Neural progenitor cell (in vitro differentiated cells): ENCODE measurements at regions not wholly inside any gene's neighbourhood (a gene's known extent, or its start where the extent isn't known, plus 50 kb on each side); places are given as distances from the start of the nearest gene placed in this dataset.
"Not testable (repeated sequence)": the region's sequence is repeated elsewhere in the genome, so short reads cannot be mapped to it uniquely, and the experiment has no call there.

Source experiments
- DNase-seq: peaks from one replicate; pipeline ENCODE4 v3.0.0-alpha.2; 2016; ENCODE audit warnings: low spot score
- H2AFZ ChIP-seq: fragments of 200-600 bp; sonication (generic); replicated peaks from 2 replicates; pipeline ENCODE4 v1.6.1; 2016; ENCODE audit warnings: antibody characterized with exemption
- H3F3A ChIP-seq: fragments of 200-600 bp; sonication (generic); 2 replicates; pipeline ENCODE4 v1.6.1; 2016; ENCODE audit warnings: antibody characterized with exemption, low read depth
- H3K27ac ChIP-seq: fragments of 200-600 bp; sonication (generic); 2 replicates; pipeline ENCODE4 v1.5.1; 2016; ENCODE audit warnings: mild to moderate bottlenecking
- H3K27me3 ChIP-seq: fragments of 200-600 bp; sonication (generic); 2 replicates; pipeline ENCODE4 v1.6.1; 2016; ENCODE audit warnings: mild to moderate bottlenecking, moderate library complexity
- H3K36me3 ChIP-seq: fragments of 200-600 bp; sonication (generic); 2 replicates; pipeline ENCODE4 v1.5.1; 2016
- H3K4me1 ChIP-seq: fragments of 200-600 bp; sonication (generic); 2 replicates; pipeline ENCODE4 v1.6.1; 2016; ENCODE audit warnings: mixed run types
- H3K4me2 ChIP-seq: fragments of 200-600 bp; sonication (generic); 2 replicates; pipeline ENCODE4 v1.6.1; 2016
- H3K4me3 ChIP-seq: fragments of 200-600 bp; sonication (generic); 2 replicates; pipeline ENCODE4 v1.5.1; 2016
- H3K79me2 ChIP-seq: fragments of 200-600 bp; sonication (generic); 2 replicates; pipeline ENCODE4 v1.6.1; 2016; ENCODE audit warnings: low read depth
- H3K9ac ChIP-seq: fragments of 200-600 bp; sonication (generic); 2 replicates; pipeline ENCODE4 v1.6.1; 2016
- H3K9me3 ChIP-seq: fragments of 200-600 bp; sonication (generic); 2 replicates; pipeline ENCODE4 v1.5.1; 2016; ENCODE audit warnings: low read depth
- H4K20me1 ChIP-seq: fragments of 200-600 bp; sonication (generic); 2 replicates; pipeline ENCODE4 v1.6.1; 2016; ENCODE audit warnings: low read depth
- H3K27ac Mint-ChIP-seq: 3 replicates; pipeline ENCODE4 v1.8.0; 2021; ENCODE audit warnings: mixed read lengths
- H3K27me3 Mint-ChIP-seq: 2 replicates; pipeline ENCODE4 v1.8.0; 2022; ENCODE audit warnings: low read depth, mild to moderate bottlenecking, inconsistent platforms, moderate library complexity, mixed read lengths; ENCODE audit not compliant: insufficient read depth
- H3K36me3 Mint-ChIP-seq: 3 replicates; pipeline ENCODE4 v1.8.0; 2021; ENCODE audit warnings: mixed read lengths
- H3K4me1 Mint-ChIP-seq: 3 replicates; pipeline ENCODE4 v1.8.0; 2021; ENCODE audit warnings: mixed read lengths
- H3K4me3 Mint-ChIP-seq: 3 replicates; pipeline ENCODE4 v1.8.0; 2021; ENCODE audit warnings: mild to moderate bottlenecking, moderate library complexity, mixed read lengths
- H3K9me3 Mint-ChIP-seq: 3 replicates; pipeline ENCODE4 v1.8.0; 2020; ENCODE audit warnings: mixed read lengths
- CTCF ChIP-seq: fragments of 200-600 bp; sonication (generic); IDR thresholded peaks from 2 replicates; pipeline ENCODE4 v1.5.1; 2017; ENCODE audit warnings: antibody characterized with exemption, mild to moderate bottlenecking
- EZH2 ChIP-seq: fragments of 200-600 bp; sonication (generic); IDR thresholded peaks from 2 replicates; pipeline ENCODE4 v1.6.1; 2017; ENCODE audit warnings: antibody characterized with exemption, mild to moderate bottlenecking, moderate library complexity
- EZH2phosphoT487 ChIP-seq: fragments of 200-600 bp; sonication (generic); IDR thresholded peaks from 2 replicates; pipeline ENCODE4 v1.6.1; 2017; ENCODE audit warnings: antibody characterized with exemption

- no peak overlapping the region for H3K4me3 Mint-ChIP-seq
- H4K20me1 ChIP-seq, result no peaks in the 10 kb centered on the region
- H3K27ac ChIP-seq, result no peak overlapping the region
- H3K9me3 Mint-ChIP-seq, result peaks cover 6% of the 10 kb centered on the region
- H3K27me3 Mint-ChIP-seq, result no peaks in the 10 kb centered on the region
- H3F3A ChIP-seq, result no peaks in the 10 kb centered on the region
- H3K4me1 ChIP-seq, result no peaks in the 10 kb centered on the region
- no peak for DNase-seq
- H3K36me3 Mint-ChIP-seq, result no peaks in the 10 kb centered on the region
- no peaks in the 10 kb centered on the region for H3K36me3 ChIP-seq
- no peak overlapping the region for H3K27ac Mint-ChIP-seq
- H3K4me2 ChIP-seq, result no peak overlapping the region
- H3K4me3 ChIP-seq, result no peak overlapping the region
- H3K9me3 ChIP-seq, result no peaks in the 10 kb centered on the region
- no peak overlapping the region for H2AFZ ChIP-seq
- TF ChIP-seq EZH2phosphoT487, result no peak
- no peak for TF ChIP-seq EZH2
- no peak for TF ChIP-seq CTCF
- H3K4me1 Mint-ChIP-seq, result no peaks in the 10 kb centered on the region
- H3K27me3 ChIP-seq, result no peaks in the 10 kb centered on the region
- no peaks in the 10 kb centered on the region for H3K79me2 ChIP-seq
- H3K9ac ChIP-seq, result no peak overlapping the region
These were observed 71.4 kb upstream of the FRG1 start for GRCh38 chr4:189869236-189869635.

- Histone ChIP-seq H3K27ac (no peak overlapping the region), H3K4me3 (no peak overlapping the region), H2AFZ (no peak overlapping the region), H3K27me3 (no peaks in the 10 kb centered on the region), H3K9ac (no peak overlapping the region), H4K20me1 (no peaks in the 10 kb centered on the region), H3K4me1 (no peaks in the 10 kb centered on the region), H3K36me3 (no peaks in the 10 kb centered on the region), H3F3A (no peaks in the 10 kb centered on the region), H3K79me2 (no peaks in the 10 kb centered on the region), H3K4me2 (no peak overlapping the region), H3K9me3 (no peaks in the 10 kb centered on the region)
- no peak for DNase-seq
- Mint-ChIP-seq H3K4me1 (no peaks in the 10 kb centered on the region), H3K27me3 (no peaks in the 10 kb centered on the region), H3K4me3 (no peak overlapping the region), H3K36me3 (no peaks in the 10 kb centered on the region), H3K27ac (no peak overlapping the region), H3K9me3 (peaks cover 9% of the 10 kb centered on the region)
- TF ChIP-seq EZH2 (no peak), CTCF (no peak), EZH2phosphoT487 (no peak)
These were observed 70.0 kb upstream of the FRG1 start for GRCh38 chr4:189870511-189871234.

- Histone ChIP-seq H4K20me1 (no peaks in the 10 kb centered on the region), H3K9ac (no peak overlapping the region), H3F3A (no peaks in the 10 kb centered on the region), H2AFZ (no peak overlapping the region), H3K9me3 (no peaks in the 10 kb centered on the region), H3K4me2 (no peak overlapping the region), H3K27ac (no peak overlapping the region), H3K27me3 (no peaks in the 10 kb centered on the region), H3K36me3 (no peaks in the 10 kb centered on the region), H3K4me3 (no peak overlapping the region), H3K4me1 (no peaks in the 10 kb centered on the region), H3K79me2 (no peaks in the 10 kb centered on the region)
- DNase-seq, result no peak
- Mint-ChIP-seq H3K9me3 (peaks cover 5% of the 10 kb centered on the region), H3K4me1 (no peaks in the 10 kb centered on the region), H3K27me3 (no peaks in the 10 kb centered on the region), H3K27ac (no peak overlapping the region), H3K36me3 (no peaks in the 10 kb centered on the region), H3K4me3 (no peak overlapping the region)
- TF ChIP-seq EZH2 (no peak), CTCF (no peak), EZH2phosphoT487 (no peak)
These were observed 66.1 kb upstream of the FRG1 start for GRCh38 chr4:189874591-189874990.

- DNase-seq, result not testable (repeated sequence)
- peaks cover 11% of the 10 kb centered on the region for H3K9me3 Mint-ChIP-seq
These were observed 59.5 kb upstream of the FRG1 start for GRCh38 chr4:189881190-189881589.

GRCh38 chr4:189888407-189888806 is 52.3 kb upstream of the FRG1 start:
- H3K4me2 ChIP-seq, H3K36me3 Mint-ChIP-seq, H3K4me1 ChIP-seq, H3K27me3 ChIP-seq, H3K9ac ChIP-seq, H3F3A ChIP-seq, DNase-seq, H3K4me3 ChIP-seq, H3K27ac ChIP-seq, H3K4me1 Mint-ChIP-seq, H3K79me2 ChIP-seq, H3K27ac Mint-ChIP-seq, H4K20me1 ChIP-seq, H3K36me3 ChIP-seq, H3K27me3 Mint-ChIP-seq, H3K9me3 ChIP-seq, H2AFZ ChIP-seq, H3K4me3 Mint-ChIP-seq: not testable (repeated sequence)
- peaks cover 38% of the 10 kb centered on the region for H3K9me3 Mint-ChIP-seq

More at GRCh38 chr4:189881190-189881589, 59.5 kb upstream of the FRG1 start:
- H3K79me2 ChIP-seq, H3K27ac Mint-ChIP-seq, H3K27me3 Mint-ChIP-seq, H3K36me3 Mint-ChIP-seq, H3K27ac ChIP-seq, H3K4me3 ChIP-seq, H3K9me3 ChIP-seq, H3K9ac ChIP-seq, H2AFZ ChIP-seq, H3K27me3 ChIP-seq, H3K36me3 ChIP-seq, H3F3A ChIP-seq, H3K4me2 ChIP-seq, H3K4me1 ChIP-seq, H4K20me1 ChIP-seq, H3K4me1 Mint-ChIP-seq, H3K4me3 Mint-ChIP-seq: not testable (repeated sequence)
